ENCODE measurements at regions not wholly inside any gene's neighbourhood (a gene's known extent, or its start where the extent isn't known, plus 50 kb on each side); places are given as distances from the start of the nearest gene placed in this dataset.
"Not testable (repeated sequence)": the region's sequence is repeated elsewhere in the genome, so short reads cannot be mapped to it uniquely, and the experiment has no call there.

DNA sequence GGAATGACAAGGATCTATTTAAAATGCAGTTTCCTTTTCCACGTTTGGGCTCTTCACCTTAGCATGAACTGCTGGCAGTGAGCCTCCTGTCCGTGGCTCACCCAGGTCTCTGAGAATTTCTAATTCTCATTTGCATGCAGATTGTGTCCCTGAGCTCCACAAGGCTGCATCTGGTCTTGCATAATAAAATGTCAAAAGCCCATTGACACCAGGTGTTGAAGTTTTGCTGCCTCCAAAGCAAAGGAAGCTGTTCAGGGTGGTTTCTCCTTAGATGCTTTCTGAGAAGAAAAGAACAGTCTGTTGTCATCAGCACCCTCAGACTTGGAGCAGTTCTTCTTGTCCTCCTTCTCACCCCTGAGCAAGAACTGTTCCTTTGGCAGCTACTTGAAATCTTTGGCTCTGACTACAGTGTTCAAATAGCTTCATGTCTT, 433.1 kb upstream of the KAZN start:
- H3K27ac ChIP-seq, result no peak overlapping the region
- TF ChIP-seq ZFX (IDR thresholded peaks at IDR 0.05), result no peak
- TF ChIP-seq, protein P1, sequence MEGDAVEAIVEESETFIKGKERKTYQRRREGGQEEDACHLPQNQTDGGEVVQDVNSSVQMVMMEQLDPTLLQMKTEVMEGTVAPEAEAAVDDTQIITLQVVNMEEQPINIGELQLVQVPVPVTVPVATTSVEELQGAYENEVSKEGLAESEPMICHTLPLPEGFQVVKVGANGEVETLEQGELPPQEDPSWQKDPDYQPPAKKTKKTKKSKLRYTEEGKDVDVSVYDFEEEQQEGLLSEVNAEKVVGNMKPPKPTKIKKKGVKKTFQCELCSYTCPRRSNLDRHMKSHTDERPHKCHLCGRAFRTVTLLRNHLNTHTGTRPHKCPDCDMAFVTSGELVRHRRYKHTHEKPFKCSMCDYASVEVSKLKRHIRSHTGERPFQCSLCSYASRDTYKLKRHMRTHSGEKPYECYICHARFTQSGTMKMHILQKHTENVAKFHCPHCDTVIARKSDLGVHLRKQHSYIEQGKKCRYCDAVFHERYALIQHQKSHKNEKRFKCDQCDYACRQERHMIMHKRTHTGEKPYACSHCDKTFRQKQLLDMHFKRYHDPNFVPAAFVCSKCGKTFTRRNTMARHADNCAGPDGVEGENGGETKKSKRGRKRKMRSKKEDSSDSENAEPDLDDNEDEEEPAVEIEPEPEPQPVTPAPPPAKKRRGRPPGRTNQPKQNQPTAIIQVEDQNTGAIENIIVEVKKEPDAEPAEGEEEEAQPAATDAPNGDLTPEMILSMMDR (conservative IDR thresholded peaks at IDR 0.05), result no peak

DNA sequence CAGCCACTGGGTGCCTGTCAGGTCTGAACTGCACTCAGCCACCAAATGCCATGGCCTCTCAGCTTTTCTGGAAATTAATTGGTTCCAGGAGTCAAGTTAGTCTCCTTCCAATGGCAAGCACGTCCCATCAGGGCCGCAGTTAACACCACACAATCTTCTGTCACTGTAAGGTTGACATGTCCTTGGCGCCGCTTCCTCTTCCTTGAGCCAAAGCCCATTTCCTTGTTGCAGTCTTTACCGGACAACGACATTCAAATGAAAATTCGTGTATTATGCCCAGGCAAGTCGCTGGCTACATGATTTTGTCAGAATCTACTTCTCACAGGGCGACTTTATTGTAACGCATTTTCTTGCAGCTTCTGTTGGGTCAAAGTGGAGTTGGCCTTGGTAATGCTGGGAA, 430.6 kb upstream of the KAZN start:
- H3K27ac ChIP-seq, result peak overlapping the region; percentile 25; the same call in 1 of the 2 replicates
- TF ChIP-seq, protein P1 (conservative IDR thresholded peaks at IDR 0.05), result no peak
- TF ChIP-seq ZFX (IDR thresholded peaks at IDR 0.05), result no peak

DNA sequence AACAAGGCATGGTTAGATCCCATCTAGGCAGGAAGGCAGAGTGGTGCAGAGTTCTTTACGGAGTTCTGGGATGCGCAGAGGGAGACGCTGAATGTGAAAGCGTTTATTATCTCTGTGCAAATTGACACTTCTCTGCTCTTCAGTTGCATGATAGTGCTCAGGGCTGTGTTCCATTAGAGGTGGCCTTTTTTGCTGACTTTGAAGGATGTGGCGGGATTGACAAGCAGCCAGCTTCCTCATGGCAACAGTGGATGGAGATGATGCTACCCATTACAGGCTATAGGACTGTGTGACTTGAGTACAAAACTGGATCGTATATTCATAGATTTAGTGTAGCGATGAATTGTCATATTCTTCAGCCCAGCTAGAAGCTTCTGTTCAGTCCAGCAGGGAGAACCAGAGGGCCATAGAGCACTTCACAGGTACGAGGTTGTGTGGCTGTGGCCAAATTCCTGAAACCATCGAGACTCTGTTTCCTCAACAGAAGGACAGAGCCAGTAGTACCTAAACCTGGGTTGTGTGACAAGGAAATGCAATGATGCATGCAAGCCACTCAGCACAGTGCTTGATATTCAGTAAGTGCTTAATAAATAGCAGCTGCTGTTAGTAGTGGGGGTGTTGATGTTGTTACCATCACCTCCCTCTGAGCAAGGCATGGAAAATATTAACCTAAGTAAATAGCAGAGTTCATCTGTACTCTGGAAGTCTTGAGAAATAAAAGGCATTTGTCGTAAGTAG, 430.0 kb upstream of the KAZN start:
- TF ChIP-seq ZFX (IDR thresholded peaks at IDR 0.05), result no peak
- TF ChIP-seq, protein P1 (conservative IDR thresholded peaks at IDR 0.05), result no peak
- peak overlapping the region; percentile 25; the same call in 1 of the 2 replicates for H3K27ac ChIP-seq

DNA sequence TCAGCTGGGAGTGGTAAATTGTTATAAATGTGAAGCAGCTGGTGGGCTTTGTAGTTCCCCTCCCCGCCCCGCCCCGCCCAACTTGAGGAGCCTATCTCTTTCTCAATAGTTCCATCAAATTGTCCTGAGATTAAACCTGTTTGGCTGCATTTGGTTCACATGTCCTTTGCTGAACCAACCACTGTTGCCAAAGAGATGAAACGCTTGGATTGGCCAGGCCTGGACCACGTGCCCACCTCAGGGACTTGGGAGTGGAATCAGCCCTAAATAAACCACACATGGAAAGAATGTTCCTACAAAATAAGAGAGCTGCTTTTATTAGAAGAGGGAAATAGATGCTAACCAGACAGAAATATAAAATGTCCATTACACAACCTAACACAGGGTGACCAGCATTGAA, 424.9 kb upstream of the KAZN start:
- no peak overlapping the region for H3K27ac ChIP-seq
- TF ChIP-seq ZFX (IDR thresholded peaks at IDR 0.05), result no peak
- TF ChIP-seq, protein P1 (conservative IDR thresholded peaks at IDR 0.05), result no peak

DNA sequence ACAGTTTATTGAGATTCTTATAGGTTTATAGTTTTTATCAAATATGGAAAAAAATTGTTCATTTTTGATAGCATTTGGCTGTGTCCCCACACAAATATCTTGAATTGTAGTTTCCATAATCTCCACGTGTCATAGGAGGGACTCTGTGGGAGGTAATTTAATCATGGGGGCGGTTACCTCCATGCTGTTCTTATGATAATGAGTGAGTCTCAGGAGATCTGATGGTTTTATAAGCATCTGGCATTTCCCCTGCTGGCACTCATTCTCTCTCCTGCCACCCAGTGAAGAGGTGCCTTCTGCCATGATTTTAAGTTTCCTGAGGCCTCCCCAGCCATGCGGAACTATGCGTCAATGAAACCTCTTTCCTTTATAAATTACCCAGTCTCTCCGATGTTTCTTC, 420.6 kb upstream of the KAZN start:
- H3K27ac ChIP-seq, result not testable (repeated sequence)

DNA sequence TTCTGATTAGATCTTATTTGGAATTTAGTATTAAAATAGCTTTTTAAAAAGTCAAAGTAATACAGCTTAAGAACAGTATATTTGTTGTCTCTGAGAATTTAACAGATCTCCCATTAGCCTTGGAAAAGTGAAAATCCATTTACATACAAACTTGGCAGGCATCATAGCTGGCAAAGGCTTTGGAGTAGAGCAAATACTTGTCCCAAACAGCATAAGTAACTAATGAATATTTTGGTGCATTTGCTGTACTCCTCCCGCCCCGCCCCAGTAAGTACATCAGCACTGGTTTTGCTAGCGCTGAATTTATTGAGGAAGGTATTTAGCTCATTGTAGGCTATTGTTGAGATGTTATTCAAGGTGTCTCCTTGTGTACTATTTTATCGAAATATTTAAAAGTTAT, 417.7 kb upstream of the KAZN start:
- TF ChIP-seq ZFX (IDR thresholded peaks at IDR 0.05), result no peak
- TF ChIP-seq, protein P1 (conservative IDR thresholded peaks at IDR 0.05), result no peak
- H3K27ac ChIP-seq, result no peak overlapping the region

DNA sequence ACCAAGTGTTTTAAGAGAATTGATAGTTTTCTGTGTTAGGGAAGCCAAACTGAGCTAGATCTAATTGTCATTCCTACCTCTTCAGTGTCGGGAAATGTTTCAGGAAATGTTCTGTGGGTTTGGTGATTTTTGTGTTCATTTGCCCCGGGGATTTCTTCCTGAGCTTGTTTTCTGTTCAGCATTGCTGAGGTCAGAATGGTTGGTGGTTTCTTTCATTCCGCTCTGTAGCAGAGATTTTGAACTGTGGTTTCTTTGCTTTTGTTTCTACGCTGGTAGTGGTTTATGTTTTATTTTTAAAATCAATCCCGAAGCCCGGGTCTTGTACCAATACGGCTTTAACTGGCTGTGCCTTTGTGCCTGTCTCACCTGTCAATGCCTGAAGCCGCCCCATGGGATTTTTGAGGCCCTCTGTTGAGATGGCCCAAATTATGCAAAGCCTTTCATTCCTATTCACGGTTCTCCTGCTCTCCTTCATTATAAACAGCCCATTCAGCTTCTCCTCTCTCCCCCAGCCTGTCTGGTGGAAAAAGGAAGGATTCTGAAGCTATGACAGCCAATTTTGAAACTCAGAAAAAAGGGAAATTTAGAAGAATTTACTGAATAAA, 417.2 kb upstream of the KAZN start:
- TF ChIP-seq, protein P1 (conservative IDR thresholded peaks at IDR 0.05), result no peak
- TF ChIP-seq ZFX (IDR thresholded peaks at IDR 0.05), result no peak
- H3K27ac ChIP-seq, result no peak overlapping the region

DNA sequence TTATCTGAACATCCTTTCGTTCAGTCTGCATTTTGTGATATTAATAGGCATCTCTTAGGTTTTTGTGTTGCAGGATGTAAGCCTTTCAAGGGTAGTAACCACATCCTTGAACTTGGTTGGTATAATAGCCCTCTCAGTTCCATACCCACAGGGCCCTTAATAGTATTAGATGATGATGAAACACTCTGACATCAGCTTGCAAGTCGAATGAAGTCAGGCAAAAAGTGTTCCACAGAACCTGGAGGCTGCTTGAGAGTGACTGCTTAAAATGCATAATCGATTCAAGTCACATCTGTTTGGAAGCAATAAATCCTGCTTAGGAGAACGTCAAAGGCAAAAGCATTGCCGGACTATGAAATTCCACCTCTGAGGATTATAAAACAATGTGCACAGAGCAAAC, 415.6 kb upstream of the KAZN start:
- TF ChIP-seq, protein P1 (conservative IDR thresholded peaks at IDR 0.05), result no peak
- TF ChIP-seq ZFX (IDR thresholded peaks at IDR 0.05), result no peak
- no peak overlapping the region for H3K27ac ChIP-seq

Measured in C4-2B (cell line).